LNCAP (cell line): ENCODE measurements at regions not wholly inside any gene's neighbourhood (a gene's known extent, or its start where the extent isn't known, plus 50 kb on each side); places are given as distances from the start of the nearest gene placed in this dataset.

Experiments used
- TF ChIP-seq, protein P1 (sequence below): fragments of 450-650 bp; IDR thresholded peaks from 2 replicates; pipeline ENCODE4 v1.5.1; 2017; ENCODE audit warnings: mild to moderate bottlenecking

DNA sequence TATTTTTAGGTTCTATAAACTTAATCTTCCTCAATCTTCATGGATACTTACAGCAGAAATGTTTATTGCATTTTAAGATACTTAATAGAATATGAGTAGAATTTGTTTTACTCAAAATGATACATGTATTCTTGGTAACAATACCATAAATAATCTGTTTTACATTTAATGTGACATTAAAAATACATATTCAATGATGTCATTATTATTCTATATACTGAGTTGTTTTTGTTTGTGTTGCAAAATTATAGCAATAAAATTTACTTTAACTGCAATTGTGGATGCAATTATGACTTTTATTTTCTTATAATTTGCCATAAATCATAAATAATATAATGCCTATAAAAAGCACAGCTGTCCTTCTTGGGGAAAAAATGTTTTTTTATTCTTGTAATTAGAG, 275.9 kb upstream of the CCNG1 start:
- TF ChIP-seq, protein P1, sequence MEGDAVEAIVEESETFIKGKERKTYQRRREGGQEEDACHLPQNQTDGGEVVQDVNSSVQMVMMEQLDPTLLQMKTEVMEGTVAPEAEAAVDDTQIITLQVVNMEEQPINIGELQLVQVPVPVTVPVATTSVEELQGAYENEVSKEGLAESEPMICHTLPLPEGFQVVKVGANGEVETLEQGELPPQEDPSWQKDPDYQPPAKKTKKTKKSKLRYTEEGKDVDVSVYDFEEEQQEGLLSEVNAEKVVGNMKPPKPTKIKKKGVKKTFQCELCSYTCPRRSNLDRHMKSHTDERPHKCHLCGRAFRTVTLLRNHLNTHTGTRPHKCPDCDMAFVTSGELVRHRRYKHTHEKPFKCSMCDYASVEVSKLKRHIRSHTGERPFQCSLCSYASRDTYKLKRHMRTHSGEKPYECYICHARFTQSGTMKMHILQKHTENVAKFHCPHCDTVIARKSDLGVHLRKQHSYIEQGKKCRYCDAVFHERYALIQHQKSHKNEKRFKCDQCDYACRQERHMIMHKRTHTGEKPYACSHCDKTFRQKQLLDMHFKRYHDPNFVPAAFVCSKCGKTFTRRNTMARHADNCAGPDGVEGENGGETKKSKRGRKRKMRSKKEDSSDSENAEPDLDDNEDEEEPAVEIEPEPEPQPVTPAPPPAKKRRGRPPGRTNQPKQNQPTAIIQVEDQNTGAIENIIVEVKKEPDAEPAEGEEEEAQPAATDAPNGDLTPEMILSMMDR = no peak

DNA sequence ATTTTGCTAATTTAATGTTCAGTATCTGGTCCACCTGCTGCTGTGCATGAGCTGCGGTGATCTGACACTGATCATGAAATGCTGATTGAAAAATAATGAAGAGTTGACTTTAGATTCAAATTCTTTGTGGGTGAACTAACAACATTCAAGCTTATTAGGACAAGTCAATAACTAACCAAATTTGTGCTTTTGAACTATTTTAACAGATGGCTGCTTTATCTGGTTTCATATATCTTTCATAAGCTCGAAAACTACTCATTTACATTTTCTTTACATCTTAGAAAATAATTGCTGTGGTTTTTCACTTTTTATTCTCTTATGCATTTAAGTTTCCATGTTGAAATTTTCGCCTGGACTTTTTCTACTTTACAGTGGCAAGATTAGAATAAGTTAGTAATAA, 274.8 kb upstream of the CCNG1 start:
- TF ChIP-seq, protein P1 = no peak

DNA sequence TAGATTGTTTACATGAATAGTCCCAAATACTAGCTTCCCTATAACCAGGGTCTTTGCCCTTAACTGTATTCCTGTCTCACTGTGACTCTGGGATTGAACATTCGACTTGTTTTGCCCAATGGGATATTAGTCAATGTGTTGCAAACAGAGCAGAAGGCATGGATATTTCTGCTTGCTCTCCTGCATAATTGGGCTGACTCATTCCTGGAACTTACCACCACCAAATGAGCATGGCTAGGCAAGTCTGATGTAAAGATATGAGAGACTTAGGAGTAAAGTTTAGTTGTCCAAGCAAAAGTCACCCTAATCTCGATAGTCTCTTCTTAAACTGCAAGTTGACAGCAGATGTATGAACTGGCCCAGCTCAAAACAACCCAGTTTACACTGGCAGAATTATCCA, 273.5 kb upstream of the CCNG1 start:
- TF ChIP-seq, protein P1 = no peak

DNA sequence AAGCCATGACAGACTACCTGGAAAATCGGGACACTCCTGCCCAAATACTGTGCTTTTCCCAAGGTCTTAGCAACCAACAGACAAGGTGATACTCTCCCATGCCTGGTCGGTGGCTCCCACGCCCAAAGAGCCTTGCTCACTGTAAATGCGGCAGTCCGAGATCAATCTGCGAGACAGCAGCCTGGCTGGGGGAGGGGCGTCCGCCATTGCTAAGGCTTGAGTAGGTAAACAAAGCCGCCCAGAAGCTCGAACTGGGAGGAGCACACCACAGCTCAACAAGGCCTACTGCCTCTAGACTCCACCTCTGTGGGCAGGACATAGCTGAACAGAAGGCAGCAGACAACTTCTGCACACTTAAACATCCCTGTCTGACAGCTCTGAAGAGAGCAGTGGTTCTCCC, 272.1 kb upstream of the CCNG1 start:
- TF ChIP-seq, protein P1 = no peak

DNA sequence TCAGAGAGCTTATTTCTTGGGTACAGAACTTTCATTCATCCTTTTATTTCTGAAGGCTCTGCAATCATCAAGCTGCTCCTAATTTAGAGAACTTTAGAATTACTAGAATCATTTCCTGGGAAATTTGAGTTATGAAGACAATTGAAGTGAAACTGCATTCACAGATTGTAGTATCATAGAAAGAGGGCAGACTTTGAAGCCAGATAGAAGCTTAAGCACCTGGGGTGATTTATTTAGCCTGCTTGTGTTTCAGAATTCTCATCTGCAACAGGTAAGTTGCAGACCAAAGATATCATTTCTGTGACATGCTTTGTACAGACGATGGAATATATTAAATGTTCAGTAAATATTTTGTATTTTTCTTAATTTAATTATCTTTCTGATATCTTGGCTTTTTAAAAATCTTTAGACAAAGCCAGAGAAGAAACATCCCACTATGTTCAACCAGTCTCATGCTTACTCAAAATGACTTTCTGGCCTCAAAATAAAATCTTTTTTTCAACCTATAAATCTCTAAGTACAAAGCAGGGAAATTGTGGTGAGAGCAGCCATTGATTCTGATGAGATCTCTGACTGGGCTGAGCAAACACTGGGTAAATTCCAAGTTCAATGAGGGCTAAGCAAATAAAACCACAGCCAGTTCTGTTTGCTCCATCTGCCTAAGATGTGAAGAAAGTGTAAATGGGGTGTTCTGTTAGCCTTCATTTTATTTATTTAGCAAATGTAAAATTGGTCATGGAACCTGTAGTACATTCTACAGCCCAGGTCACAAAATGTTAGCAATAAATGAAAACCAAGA, 264.7 kb upstream of the CCNG1 start:
- TF ChIP-seq, protein P1 = no peak

DNA sequence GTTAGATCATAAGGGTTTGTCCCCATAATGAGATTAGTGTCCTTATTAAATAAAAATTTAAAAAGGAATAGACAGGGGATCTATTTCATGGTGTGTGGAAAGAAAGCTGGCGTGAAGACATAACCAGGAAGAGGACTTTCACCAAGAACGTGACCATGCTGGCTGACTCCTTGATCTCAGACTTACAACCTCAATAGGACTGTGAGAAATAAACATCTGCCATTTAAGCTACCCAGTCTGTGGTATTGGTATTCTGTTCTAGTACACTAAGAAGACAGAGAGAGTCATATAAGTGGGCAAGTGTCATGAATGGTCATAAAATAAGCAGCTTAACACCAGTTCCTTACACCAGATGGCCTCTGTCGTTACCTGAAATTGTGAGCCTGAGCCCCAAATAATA, 259.4 kb upstream of the CCNG1 start:
- TF ChIP-seq, protein P1 = no peak

DNA sequence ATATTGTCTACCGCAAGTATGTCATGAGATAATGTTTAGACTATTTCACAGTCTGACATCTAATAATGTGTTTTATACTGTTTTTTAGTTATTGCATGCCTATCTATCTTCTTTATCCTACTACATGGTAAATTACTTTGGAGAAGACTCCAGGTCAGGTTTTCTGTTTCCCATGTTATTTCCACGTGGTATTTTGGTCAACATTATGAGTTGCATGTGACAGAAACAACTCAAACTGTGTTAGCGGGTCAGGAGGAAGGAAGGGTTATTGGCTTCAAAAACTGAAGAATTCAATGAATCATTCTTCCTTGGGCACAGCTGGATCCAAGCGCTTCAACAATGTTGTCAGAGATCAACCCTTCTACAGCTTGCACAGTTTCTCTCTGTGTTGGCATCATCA, 252.1 kb upstream of the CCNG1 start:
- TF ChIP-seq, protein P1 = no peak

DNA sequence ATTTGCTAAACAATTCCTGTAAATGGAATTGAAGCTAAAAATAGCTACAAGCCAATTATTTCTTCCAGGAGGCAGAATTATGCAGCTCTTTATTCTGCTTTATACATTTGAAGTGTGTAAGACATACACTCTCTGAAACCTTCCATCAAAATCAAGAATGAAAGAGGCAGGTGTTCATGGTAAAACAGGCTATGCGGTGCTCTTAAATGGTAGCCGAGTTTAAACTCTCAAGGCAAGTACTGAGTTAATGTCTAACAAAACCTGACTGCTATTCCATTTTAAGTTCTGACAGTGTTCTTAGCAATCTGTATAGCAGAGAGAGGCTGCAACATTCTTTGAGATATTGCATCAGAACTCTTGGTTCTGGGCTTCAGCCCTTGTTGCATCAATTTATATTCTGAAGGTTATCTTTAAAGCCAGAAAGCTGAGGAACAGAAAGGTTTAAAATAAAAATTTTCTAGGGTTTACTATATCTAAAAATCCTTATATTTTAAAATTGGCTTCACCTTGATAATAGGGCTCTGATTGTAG, 248.3 kb upstream of the CCNG1 start:
- TF ChIP-seq, protein P1 = no peak
